ENCODE measurements at regions not wholly inside any gene's neighbourhood (a gene's known extent, or its start where the extent isn't known, plus 50 kb on each side); places are given as distances from the start of the nearest gene placed in this dataset.

DNA sequence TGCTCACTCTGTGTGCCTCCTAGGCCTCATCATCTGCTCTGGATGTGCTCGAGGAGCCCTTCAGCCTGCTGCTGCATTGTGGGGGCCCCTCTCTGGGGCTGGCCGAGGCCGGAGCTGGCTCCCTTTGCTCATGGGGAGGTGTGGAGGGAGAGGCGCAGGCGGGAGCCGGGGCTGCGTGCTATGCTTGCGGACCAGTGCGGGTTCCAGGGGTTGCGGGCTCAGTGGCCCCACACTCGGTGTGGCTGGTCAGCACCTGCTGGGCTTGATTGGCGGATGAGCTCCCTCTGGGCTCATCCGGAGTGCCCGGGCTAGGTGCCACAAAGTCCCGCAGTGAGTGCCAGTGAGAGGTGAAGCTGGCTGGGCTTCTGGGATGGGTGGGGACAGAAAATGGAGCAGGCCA lies 264.2 kb downstream of the SI start:
- TF ChIP-seq GATA2 (IDR thresholded peaks at IDR 0.05; ENCODE audit: low read depth, low read length), result no peak
- TF ChIP-seq GATA3 (IDR thresholded peaks at IDR 0.05; ENCODE audit: low read depth, low read length), result no peak

Measured in SH-SY5Y (cell line).